Prostate gland (tissue), 2 donors: ENCODE measurements at regions not wholly inside any gene's neighbourhood (a gene's known extent, or its start where the extent isn't known, plus 50 kb on each side); places are given as distances from the start of the nearest gene placed in this dataset.

Experiments
- DNase-seq: peaks from one replicate; pipeline ENCODE4 v3.0.0-alpha.2; 2019; ENCODE audit warnings: low spot score
- H3K27ac ChIP-seq, 2 donors: fragments of 200-600 bp; sonication (generic); 2 replicates each; pipeline ENCODE4 v1.5.1; 2017 to 2019
- H3K27me3 ChIP-seq: fragments of 200-600 bp; sonication (generic); replicated peaks from 2 replicates; pipeline ENCODE4 v1.5.1; 2019; ENCODE audit not compliant: insufficient read depth
- H3K36me3 ChIP-seq, 2 donors: fragments of 200-600 bp; sonication (generic); 1 replicate in 1 of 2; 2 replicates in 1 of 2; pipeline versions ENCODE4 v1.5.1 to v1.8.1; 2017 to 2019
- H3K4me1 ChIP-seq: fragments of 200-600 bp; sonication (generic); replicated peaks from 2 replicates; pipeline ENCODE4 v1.5.1; 2019
- H3K4me3 ChIP-seq, 2 donors: fragments of 200-600 bp; sonication (generic); 2 replicates each; pipeline ENCODE4 v1.5.1; 2017 to 2019
- H3K9me3 ChIP-seq: fragments of 200-600 bp; sonication (generic); 2 replicates; pipeline ENCODE4 v1.5.1; 2017
- POLR2A ChIP-seq: fragments of 450-650 bp; IDR thresholded peaks from one replicate; pipeline ENCODE4 v1.6.1; 2016; ENCODE audit warnings: antibody characterized with exemption, mild to moderate bottlenecking
- POLR2AphosphoS5 ChIP-seq: sonication (generic); formaldehyde crosslinking; IDR thresholded peaks from one replicate; pipeline ENCODE4 v1.6.1; 2017; ENCODE audit warnings: antibody characterized with exemption
- WGBS: methylation state at CpG from one replicate; pipeline ENCODE4 v1.1.5; 2018; 5-methylcytosine and 5-hydroxymethylcytosine counted together
- intact Hi-C: fragments of 100-400 bp; cut with DNase I; formaldehyde crosslinking; loops from one replicate; pipeline ENCODE4 v1.14.2; 2022
- TF ChIP-seq, protein P1 (sequence below), 4 experiments: fragments of 200-600 bp in 2 of 4; fragments of 450-650 bp in 2 of 4; sonication (generic) in 2 of 4; IDR thresholded peaks; 1 replicate in 3 of 4; 2 replicates in 1 of 4; pipeline ENCODE4 v1.5.1; 2016 to 2019; ENCODE audit warnings: antibody characterized with exemption in 4 of 4, mild to moderate bottlenecking in 2 of 4, moderate library complexity in 2 of 4

DNA sequence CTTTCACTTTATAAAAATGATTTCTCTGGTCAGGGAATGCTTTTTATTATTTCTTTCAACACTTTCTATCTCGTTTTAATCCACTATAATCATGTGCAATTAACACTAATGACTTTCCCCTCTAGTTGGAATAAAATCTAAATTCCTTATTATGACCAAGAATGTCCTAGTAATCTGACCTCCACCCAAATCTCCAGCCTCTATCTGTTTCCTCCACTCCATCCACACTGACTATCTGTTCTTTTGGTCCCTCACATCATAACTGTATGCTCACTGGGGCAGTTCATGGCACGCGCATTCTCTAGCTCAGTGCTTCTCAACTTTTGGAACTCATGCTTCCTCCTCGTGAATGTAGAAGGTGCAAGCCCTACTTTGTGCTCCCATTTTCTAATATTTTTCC is 244.7 kb downstream of the POSTN start:
- no peaks in the 10 kb centered on the region for H3K27me3 ChIP-seq
- TF ChIP-seq POLR2A (no peak), POLR2AphosphoS5 (no peak)
- TF ChIP-seq, protein P1, sequence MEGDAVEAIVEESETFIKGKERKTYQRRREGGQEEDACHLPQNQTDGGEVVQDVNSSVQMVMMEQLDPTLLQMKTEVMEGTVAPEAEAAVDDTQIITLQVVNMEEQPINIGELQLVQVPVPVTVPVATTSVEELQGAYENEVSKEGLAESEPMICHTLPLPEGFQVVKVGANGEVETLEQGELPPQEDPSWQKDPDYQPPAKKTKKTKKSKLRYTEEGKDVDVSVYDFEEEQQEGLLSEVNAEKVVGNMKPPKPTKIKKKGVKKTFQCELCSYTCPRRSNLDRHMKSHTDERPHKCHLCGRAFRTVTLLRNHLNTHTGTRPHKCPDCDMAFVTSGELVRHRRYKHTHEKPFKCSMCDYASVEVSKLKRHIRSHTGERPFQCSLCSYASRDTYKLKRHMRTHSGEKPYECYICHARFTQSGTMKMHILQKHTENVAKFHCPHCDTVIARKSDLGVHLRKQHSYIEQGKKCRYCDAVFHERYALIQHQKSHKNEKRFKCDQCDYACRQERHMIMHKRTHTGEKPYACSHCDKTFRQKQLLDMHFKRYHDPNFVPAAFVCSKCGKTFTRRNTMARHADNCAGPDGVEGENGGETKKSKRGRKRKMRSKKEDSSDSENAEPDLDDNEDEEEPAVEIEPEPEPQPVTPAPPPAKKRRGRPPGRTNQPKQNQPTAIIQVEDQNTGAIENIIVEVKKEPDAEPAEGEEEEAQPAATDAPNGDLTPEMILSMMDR (IDR thresholded peaks at IDR 0.05): no peak
- H3K4me1 ChIP-seq: no peaks in the 10 kb centered on the region
- intact Hi-C loops: no loop called here
- H3K4me3 ChIP-seq: no peak overlapping the region
- H3K27ac ChIP-seq: no peak overlapping the region
- 91% methylated on average over 4 of the region's 4 CpGs for WGBS
- H3K36me3 ChIP-seq: no peaks in the 10 kb centered on the region
- DNase-seq: no peak
- no peaks in the 10 kb centered on the region for H3K9me3 ChIP-seq

DNA sequence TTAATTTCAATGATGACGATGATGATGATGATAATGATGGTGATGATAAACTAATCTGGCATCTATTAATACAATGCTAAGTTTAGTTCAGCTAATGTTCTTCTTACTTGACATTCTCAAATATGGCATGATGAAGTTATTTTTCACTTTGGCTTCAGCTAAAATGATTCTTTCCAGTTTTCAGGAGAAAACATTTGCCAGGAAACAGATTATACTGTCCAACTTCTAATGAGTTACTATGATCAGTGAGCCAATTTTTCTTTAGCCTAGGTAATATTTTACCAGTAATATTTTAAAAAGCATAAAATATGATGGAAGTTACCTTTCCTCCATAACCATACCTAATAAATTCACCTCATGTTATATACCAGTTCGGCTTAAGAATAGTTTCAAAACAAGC is 245.7 kb upstream of the CSNK1A1L start:
- WGBS: 89% methylated on average over 2 of the region's 2 CpGs
- no peak for TF ChIP-seq POLR2A
- TF ChIP-seq POLR2AphosphoS5: no peak
- TF ChIP-seq, protein P1 (IDR thresholded peaks at IDR 0.05): no peak
- Histone ChIP-seq H3K4me3 (no peak overlapping the region), H3K4me1 (no peaks in the 10 kb centered on the region), H3K9me3 (no peaks in the 10 kb centered on the region), H3K27ac (no peak overlapping the region), H3K27me3 (no peaks in the 10 kb centered on the region), H3K36me3 (no peaks in the 10 kb centered on the region)
- no peak for DNase-seq
- intact Hi-C loops: no loop called here

GRCh38 chr13:37349916-37350315 is 244.5 kb upstream of the CSNK1A1L start:
- Histone ChIP-seq H3K27me3 (no peaks in the 10 kb centered on the region), H3K27ac (no peak overlapping the region), H3K4me1 (no peaks in the 10 kb centered on the region), H3K4me3 (no peak overlapping the region), H3K9me3 (no peaks in the 10 kb centered on the region), H3K36me3 (no peaks in the 10 kb centered on the region)
- no peak for DNase-seq
- 88% methylated on average over 4 of the region's 4 CpGs for WGBS
- no peak for TF ChIP-seq POLR2AphosphoS5
- TF ChIP-seq, protein P1 (IDR thresholded peaks at IDR 0.05): no peak
- TF ChIP-seq POLR2A: no peak
- intact Hi-C loops: no loop called here

DNA sequence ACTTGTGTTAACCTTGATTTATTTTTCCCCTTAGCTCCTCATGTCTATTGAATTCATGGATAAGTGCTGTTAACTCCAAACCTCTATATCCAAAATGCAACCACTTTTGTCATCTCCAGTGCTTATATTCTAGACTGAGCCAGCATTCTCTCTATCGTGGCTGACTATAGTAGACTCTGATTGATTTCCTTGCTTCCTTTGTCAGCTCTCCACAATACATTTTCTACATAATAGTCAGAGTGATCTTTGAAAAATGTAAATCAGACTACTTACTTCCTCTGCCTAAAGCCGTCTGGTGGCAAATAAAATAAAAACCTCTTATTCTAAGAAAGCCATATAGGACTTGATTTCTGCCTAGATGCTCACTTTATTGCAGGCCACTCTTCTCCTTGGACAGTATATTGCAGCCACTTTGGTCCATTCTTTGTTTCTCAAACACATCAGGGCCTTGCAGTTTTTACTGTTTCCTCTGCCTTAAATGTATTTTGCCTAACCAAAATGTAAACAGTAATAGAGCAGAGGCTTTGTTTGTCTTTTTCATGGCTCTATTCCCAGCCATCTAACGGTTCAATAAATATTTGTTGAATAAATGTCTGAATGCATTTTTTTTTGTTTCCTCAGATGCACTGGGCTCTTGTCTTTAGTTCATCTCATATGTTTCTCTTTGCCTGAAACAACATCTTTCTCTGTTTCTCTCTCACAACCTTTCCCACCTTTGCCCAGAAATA is 243.6 kb upstream of the CSNK1A1L start:
- no peak for DNase-seq
- Histone ChIP-seq H3K27me3 (no peaks in the 10 kb centered on the region), H3K4me3 (no peak overlapping the region), H3K27ac (no peak overlapping the region), H3K36me3 (no peaks in the 10 kb centered on the region), H3K9me3 (no peaks in the 10 kb centered on the region), H3K4me1 (no peaks in the 10 kb centered on the region)
- TF ChIP-seq POLR2A: no peak
- 35% methylated on average over 3 of the region's 3 CpGs for WGBS
- intact Hi-C loops: no loop called here

DNA sequence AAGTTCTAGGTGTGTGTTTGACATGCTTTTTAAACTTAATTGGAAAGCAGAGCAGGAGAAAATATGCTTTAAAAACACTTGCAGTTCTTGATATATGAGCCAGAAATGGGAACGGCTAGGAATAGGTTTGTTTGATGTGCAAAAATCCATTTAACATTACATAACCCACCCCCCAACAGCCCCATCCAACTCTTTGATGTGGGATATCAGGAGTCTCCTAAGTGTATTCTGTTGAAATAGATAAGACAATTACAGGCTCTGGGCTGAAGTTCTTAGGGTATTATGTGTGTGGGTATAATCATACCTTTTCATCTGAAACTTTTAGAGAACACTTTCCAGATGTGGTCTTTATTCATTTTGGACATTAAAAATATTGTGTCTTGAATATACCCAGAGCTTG is 240.4 kb upstream of the CSNK1A1L start:
- WGBS: 13% methylated on average over 1 of the region's 1 CpG
- Histone ChIP-seq H3K4me3 (no peak overlapping the region), H3K27ac (no peak overlapping the region), H3K9me3 (no peaks in the 10 kb centered on the region), H3K27me3 (no peaks in the 10 kb centered on the region), H3K4me1 (no peaks in the 10 kb centered on the region), H3K36me3 (no peaks in the 10 kb centered on the region)
- intact Hi-C loops: no loop called here
- TF ChIP-seq POLR2AphosphoS5 (no peak), POLR2A (no peak)
- TF ChIP-seq, protein P1 (IDR thresholded peaks at IDR 0.05): no peak
- no peak for DNase-seq
